DOHH2 (cell line): ENCODE measurements at regions not wholly inside any gene's neighbourhood (a gene's known extent, or its start where the extent isn't known, plus 50 kb on each side); places are given as distances from the start of the nearest gene placed in this dataset.

Experiments
- H3F3A ChIP-seq: fragments of 200-600 bp; sonication (generic), shearing (Covaris generic); 2 replicates; pipeline ENCODE4 v1.6.0; 2016; ENCODE audit warnings: antibody characterized with exemption, mild to moderate bottlenecking; ENCODE audit not compliant: control insufficient read depth, insufficient read depth
- H3K27ac ChIP-seq: fragments of 200-600 bp; sonication (generic); 2 replicates; pipeline ENCODE4 v1.5.1; 2014; ENCODE audit warnings: low read depth, mild to moderate bottlenecking, low read length, moderate library complexity
- H3K27me3 ChIP-seq: fragments of 200-600 bp; sonication (generic); 2 replicates; pipeline ENCODE4 v1.6.1; 2014; ENCODE audit warnings: mild to moderate bottlenecking, low read length, mixed read lengths; ENCODE audit not compliant: control insufficient read depth
- H3K36me3 ChIP-seq: fragments of 200-600 bp; sonication (generic); 2 replicates; pipeline ENCODE4 v1.6.1; 2014; ENCODE audit warnings: mild to moderate bottlenecking, low read length, moderate library complexity, mixed read lengths; ENCODE audit not compliant: control insufficient read depth
- H3K4me1 ChIP-seq: fragments of 200-600 bp; sonication (generic); 2 replicates; pipeline ENCODE4 v1.6.1; 2014; ENCODE audit warnings: mild to moderate bottlenecking, low read length, mixed read lengths; ENCODE audit not compliant: control insufficient read depth
- H3K4me2 ChIP-seq: fragments of 200-600 bp; sonication (generic); 2 replicates; pipeline ENCODE4 v1.6.0; 2014; ENCODE audit warnings: mild to moderate bottlenecking, low read length, moderate library complexity
- H3K4me3 ChIP-seq: fragments of 200-600 bp; sonication (generic); 2 replicates; pipeline ENCODE4 v1.5.1; 2014; ENCODE audit warnings: mild to moderate bottlenecking, low read length, mixed read lengths
- H3K79me2 ChIP-seq: fragments of 200-600 bp; sonication (generic); 2 replicates; pipeline ENCODE4 v1.6.1; 2014; ENCODE audit warnings: mild to moderate bottlenecking, low read length, mixed read lengths; ENCODE audit not compliant: control insufficient read depth
- H3K9me2 ChIP-seq: fragments of 200-600 bp; sonication (generic); replicated peaks from 2 replicates; pipeline ENCODE4 v1.6.1; 2014; ENCODE audit warnings: mild to moderate bottlenecking, low read length, mixed read lengths; ENCODE audit not compliant: control insufficient read depth
- H3K9me3 ChIP-seq: fragments of 200-600 bp; sonication (generic); 2 replicates; pipeline ENCODE4 v1.6.1; 2014; ENCODE audit warnings: antibody characterized with exemption, low read length, mixed read lengths; ENCODE audit not compliant: control insufficient read depth, insufficient read depth
- H4K20me1 ChIP-seq: fragments of 200-600 bp; sonication (generic); 2 replicates; pipeline ENCODE4 v1.6.0; 2014; ENCODE audit warnings: low read depth, mild to moderate bottlenecking, antibody characterized with exemption, low read length, moderate library complexity; ENCODE audit not compliant: control insufficient read depth, insufficient read depth
- EZH2phosphoT487 ChIP-seq: fragments of 200-600 bp; sonication (generic); IDR thresholded peaks from 2 replicates; pipeline ENCODE4 v1.6.1; 2017; ENCODE audit warnings: borderline replicate concordance, mild to moderate bottlenecking, antibody characterized with exemption, low read length, moderate library complexity, mixed read lengths
- TF ChIP-seq, protein P1 (sequence below): fragments of 200-600 bp; sonication (generic); IDR thresholded peaks from one replicate; pipeline ENCODE4 v1.5.1; 2014; ENCODE audit warnings: antibody characterized with exemption, mild to moderate bottlenecking, low read depth, low read length; ENCODE audit not compliant: poor library complexity, severe bottlenecking

- TF ChIP-seq, protein P1, sequence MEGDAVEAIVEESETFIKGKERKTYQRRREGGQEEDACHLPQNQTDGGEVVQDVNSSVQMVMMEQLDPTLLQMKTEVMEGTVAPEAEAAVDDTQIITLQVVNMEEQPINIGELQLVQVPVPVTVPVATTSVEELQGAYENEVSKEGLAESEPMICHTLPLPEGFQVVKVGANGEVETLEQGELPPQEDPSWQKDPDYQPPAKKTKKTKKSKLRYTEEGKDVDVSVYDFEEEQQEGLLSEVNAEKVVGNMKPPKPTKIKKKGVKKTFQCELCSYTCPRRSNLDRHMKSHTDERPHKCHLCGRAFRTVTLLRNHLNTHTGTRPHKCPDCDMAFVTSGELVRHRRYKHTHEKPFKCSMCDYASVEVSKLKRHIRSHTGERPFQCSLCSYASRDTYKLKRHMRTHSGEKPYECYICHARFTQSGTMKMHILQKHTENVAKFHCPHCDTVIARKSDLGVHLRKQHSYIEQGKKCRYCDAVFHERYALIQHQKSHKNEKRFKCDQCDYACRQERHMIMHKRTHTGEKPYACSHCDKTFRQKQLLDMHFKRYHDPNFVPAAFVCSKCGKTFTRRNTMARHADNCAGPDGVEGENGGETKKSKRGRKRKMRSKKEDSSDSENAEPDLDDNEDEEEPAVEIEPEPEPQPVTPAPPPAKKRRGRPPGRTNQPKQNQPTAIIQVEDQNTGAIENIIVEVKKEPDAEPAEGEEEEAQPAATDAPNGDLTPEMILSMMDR = no peak
- H3F3A ChIP-seq = no peaks in the 10 kb centered on the region
- H3K9me2 ChIP-seq = no peaks in the 10 kb centered on the region
- no peak overlapping the region for H3K4me2 ChIP-seq
- no peaks in the 10 kb centered on the region for H4K20me1 ChIP-seq
- H3K27ac ChIP-seq = no peak overlapping the region
- no peak overlapping the region for H3K4me3 ChIP-seq
- no peaks in the 10 kb centered on the region for H3K4me1 ChIP-seq
- no peaks in the 10 kb centered on the region for H3K27me3 ChIP-seq
- H3K36me3 ChIP-seq = no peaks in the 10 kb centered on the region
- no peaks in the 10 kb centered on the region for H3K79me2 ChIP-seq
- no peaks in the 10 kb centered on the region for H3K9me3 ChIP-seq
These were observed 908.6 kb upstream of the EDIL3 start for GRCh38 chr5:85293145-85293785.

DNA sequence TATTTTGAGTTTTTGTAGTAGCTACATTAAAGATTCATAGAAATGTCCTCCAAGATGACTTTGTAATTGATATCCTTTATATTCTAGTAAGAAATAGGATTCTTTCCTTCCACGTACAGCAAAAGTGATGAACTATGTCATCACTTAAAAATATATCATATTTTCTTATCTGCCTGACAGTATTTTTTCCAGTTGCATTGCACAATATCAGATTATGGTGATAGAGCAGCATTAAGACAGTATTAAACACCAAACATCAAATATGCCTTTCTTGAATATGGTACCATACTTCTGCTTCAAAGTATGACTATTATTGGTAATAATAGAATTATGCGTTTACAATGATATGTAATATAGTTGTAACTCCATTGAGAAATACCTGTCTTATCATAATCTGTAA, 919.8 kb upstream of the EDIL3 start:
- no peak overlapping the region for H3K4me3 ChIP-seq
- no peak overlapping the region for H3K27ac ChIP-seq
- H3K9me2 ChIP-seq = no peaks in the 10 kb centered on the region
- no peak for TF ChIP-seq EZH2phosphoT487
- TF ChIP-seq, protein P1 = no peak
- H3K4me1 ChIP-seq = no peaks in the 10 kb centered on the region
- H3K9me3 ChIP-seq = no peaks in the 10 kb centered on the region
- H3K27me3 ChIP-seq = no peaks in the 10 kb centered on the region
- H3K36me3 ChIP-seq = no peaks in the 10 kb centered on the region
- no peaks in the 10 kb centered on the region for H3K79me2 ChIP-seq
- no peak overlapping the region for H3K4me2 ChIP-seq
- H3F3A ChIP-seq = no peaks in the 10 kb centered on the region
- H4K20me1 ChIP-seq = no peaks in the 10 kb centered on the region

DNA sequence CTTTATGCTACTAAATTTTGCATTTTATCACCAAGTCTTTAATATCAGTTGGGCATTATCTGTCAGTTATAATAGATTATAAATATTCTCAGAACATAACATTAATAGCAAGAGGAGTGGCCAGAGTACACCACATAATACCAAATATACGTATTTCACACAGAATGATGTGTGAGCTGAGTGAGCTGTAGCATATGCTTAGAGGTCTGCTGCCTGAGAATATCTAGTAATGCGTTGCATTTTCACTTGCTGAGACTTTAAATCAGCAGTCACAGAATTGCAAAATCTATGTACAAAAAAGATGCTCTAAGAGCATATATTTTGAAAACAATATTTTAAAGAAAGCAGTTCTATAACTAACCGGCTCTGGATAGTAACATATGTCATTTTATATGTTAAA, 921.1 kb upstream of the EDIL3 start:
- Histone ChIP-seq H3K36me3 (no peaks in the 10 kb centered on the region), H3K4me1 (no peaks in the 10 kb centered on the region), H3K9me3 (no peaks in the 10 kb centered on the region), H3K9me2 (no peaks in the 10 kb centered on the region), H4K20me1 (no peaks in the 10 kb centered on the region), H3K27me3 (no peaks in the 10 kb centered on the region), H3K79me2 (no peaks in the 10 kb centered on the region), H3F3A (no peaks in the 10 kb centered on the region), H3K27ac (no peak overlapping the region), H3K4me3 (no peak overlapping the region), H3K4me2 (no peak overlapping the region)
- TF ChIP-seq, protein P1 = no peak
- TF ChIP-seq EZH2phosphoT487 = no peak

GRCh38 chr5:85311536-85311935, 926.9 kb upstream of the EDIL3 start:
- no peaks in the 10 kb centered on the region for H3K4me1 ChIP-seq
- H4K20me1 ChIP-seq = no peaks in the 10 kb centered on the region
- H3F3A ChIP-seq = no peaks in the 10 kb centered on the region
- TF ChIP-seq, protein P1 = no peak
- no peak for TF ChIP-seq EZH2phosphoT487
- no peak overlapping the region for H3K4me3 ChIP-seq
- no peak overlapping the region for H3K4me2 ChIP-seq
- H3K27me3 ChIP-seq = no peaks in the 10 kb centered on the region
- H3K9me2 ChIP-seq = no peaks in the 10 kb centered on the region
- H3K79me2 ChIP-seq = no peaks in the 10 kb centered on the region
- H3K36me3 ChIP-seq = no peaks in the 10 kb centered on the region
- H3K27ac ChIP-seq = no peak overlapping the region
- no peaks in the 10 kb centered on the region for H3K9me3 ChIP-seq
